VCaP (cell line): ENCODE measurements at regions not wholly inside any gene's neighbourhood (a gene's known extent, or its start where the extent isn't known, plus 50 kb on each side); places are given as distances from the start of the nearest gene placed in this dataset.

ENCODE experiments used
- H3K27ac ChIP-seq: fragments of 450-650 bp; 2 replicates; pipeline ENCODE4 v1.5.1; 2017
- TF ChIP-seq, protein P1 (sequence below): fragments of 450-650 bp; conservative IDR thresholded peaks from 2 replicates; pipeline ENCODE4 v1.5.1; 2017; ENCODE audit warnings: mild to moderate bottlenecking, moderate library complexity

DNA sequence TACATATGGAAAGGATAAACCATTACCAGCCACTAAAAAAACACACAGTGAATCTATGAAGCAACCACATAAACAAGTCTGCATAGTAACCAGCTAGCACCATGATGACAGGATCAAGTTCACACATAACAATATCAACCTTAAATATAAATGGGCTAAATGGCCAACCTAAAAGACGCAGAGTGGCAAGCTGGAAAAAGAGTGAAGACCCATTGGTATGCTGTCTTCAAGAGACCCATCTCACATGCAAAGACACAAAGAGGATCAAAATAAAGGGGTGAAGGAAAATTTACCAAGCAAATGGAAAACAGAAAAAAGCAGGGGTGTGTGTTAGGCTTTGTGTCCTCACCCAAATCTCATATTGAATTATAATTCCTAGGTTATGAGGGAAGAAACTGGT is 909.2 kb downstream of the EPHA7 start:
- H3K27ac ChIP-seq = no peak overlapping the region
- TF ChIP-seq, protein P1, sequence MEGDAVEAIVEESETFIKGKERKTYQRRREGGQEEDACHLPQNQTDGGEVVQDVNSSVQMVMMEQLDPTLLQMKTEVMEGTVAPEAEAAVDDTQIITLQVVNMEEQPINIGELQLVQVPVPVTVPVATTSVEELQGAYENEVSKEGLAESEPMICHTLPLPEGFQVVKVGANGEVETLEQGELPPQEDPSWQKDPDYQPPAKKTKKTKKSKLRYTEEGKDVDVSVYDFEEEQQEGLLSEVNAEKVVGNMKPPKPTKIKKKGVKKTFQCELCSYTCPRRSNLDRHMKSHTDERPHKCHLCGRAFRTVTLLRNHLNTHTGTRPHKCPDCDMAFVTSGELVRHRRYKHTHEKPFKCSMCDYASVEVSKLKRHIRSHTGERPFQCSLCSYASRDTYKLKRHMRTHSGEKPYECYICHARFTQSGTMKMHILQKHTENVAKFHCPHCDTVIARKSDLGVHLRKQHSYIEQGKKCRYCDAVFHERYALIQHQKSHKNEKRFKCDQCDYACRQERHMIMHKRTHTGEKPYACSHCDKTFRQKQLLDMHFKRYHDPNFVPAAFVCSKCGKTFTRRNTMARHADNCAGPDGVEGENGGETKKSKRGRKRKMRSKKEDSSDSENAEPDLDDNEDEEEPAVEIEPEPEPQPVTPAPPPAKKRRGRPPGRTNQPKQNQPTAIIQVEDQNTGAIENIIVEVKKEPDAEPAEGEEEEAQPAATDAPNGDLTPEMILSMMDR = no peak

DNA sequence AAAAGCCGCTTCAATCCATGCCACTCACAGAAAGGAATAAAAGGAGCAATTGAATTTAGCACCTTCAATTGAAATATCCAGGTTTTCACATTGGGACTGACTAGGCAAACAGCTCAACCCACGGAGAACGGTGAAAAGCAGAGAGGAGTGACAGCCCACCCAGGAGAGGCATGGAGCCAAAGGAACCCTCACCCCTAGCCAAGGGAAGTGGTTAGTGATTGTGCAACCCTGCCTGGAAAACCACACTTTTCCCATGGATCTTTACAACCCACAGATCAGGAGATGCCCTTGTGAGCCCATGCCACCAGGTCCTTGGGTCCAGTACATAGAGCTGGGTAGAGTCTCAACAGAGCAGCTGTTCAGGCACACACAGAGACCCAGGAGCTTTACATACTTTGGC is 911.8 kb downstream of the EPHA7 start:
- no peak overlapping the region for H3K27ac ChIP-seq
- TF ChIP-seq, protein P1 = no peak

DNA sequence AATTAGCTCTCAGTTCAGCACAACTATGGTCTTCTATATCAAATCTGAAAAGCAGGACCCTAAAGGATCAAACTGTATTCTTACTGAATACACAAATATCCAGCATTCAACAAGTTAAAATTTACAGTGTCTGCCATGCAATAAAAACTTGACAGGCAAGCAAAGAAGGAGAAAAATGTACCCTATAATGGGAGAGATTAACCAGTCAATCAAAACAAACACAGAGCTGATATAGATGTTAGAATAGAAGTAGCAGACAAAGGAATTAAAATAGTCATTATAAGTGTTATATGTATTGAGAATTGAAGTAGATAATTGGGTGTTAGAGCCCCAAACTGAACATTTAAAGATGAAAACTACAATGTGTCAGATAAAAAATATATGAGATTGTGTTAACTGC is 914.9 kb downstream of the EPHA7 start:
- TF ChIP-seq, protein P1 = no peak
- no peak overlapping the region for H3K27ac ChIP-seq

DNA sequence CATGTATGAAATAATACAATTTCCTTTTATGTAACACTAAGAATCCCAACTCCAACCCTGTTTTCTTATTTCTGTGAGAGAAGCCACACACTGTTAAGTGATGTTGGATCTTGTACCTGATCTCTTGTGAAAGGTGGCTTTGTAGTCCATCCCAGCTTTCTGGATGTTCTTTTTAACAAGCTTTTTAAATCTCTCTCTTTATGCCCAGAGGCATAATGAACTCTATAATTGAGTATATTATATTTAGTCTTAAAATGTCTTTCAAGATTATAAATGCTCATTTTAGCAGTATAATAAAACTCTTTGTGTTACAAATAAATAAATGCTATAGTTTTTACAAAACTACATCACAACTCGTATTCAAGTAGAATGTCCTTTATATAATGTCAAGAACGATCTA is 922.1 kb downstream of the EPHA7 start:
- TF ChIP-seq, protein P1 = no peak
- no peak overlapping the region for H3K27ac ChIP-seq

DNA sequence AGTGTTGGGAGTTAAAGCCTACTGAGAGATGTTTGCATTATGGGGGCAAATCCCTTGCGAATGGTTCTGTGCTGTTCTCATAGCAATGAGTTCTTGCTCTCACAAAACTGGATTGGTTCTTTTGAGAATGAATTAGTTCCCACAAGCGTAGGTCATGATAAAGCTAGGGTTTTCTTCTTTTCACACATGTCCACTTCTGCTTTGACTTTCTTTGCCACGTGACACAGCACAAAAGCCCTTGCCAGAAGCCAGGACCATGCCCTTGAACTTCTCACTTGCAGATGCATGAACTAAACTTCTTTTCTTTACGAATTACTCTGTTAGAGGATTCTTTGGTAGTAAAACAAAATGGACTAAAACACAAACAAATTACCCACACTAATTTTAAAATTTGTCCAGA is 922.8 kb downstream of the EPHA7 start:
- TF ChIP-seq, protein P1 = no peak
- no peak overlapping the region for H3K27ac ChIP-seq

DNA sequence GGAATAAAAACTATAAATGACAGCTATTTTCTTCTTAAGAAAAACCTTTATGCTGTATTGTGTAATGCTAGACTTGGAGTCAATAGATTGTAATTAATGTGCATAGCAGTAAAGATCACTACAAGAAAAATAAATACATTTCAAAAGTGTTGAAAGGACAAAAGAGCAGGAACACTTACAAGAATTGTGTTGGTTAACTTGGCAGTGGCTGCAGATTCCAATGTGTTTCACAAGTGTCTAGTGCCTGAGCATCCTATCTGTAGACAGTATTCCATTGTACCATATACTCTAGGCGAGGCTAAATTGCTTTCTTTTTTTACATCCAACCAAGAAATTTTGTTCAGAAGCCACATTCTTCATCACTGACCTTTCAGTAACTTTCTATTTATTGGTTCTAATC is 924.1 kb downstream of the EPHA7 start:
- TF ChIP-seq, protein P1 = no peak
- no peak overlapping the region for H3K27ac ChIP-seq

DNA sequence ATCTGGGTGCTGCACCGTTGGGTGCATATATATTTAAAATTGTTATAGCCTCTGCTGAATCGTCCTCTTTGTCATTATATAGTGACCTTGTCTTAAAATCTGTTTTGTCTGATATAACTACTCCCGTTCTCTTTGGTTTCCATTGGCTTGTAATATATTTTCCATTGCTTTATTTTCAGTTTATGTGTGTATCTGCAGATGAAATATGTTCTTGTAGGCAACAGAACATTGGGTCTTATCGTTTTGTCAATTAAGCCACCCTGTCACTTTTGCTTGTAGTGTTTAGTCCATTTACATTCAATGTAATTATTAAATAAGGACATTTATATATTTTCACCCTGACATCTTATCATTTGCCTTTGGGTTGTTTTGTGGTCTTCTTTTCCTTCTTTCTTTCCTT is 933.9 kb downstream of the EPHA7 start:
- TF ChIP-seq, protein P1 = no peak
- H3K27ac ChIP-seq = no peak overlapping the region

DNA sequence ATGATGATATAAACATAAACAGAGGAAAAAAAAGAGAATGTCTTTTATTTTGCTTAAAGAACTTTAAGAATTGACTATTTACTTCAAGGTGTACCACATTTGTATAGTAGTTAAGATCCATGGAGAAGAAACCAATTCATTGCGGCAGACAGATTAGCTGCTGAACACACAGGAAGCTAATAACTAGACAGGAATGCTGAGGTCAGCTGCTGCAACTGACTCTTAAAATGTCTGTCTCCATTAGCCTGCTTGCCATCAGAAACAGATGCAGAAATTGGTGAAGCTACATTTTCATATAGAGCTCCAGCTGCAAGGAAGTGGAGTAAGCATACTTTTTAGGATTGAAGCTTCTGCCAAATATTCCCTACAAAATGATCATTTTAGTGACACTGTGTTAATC is 939.5 kb downstream of the EPHA7 start:
- TF ChIP-seq, protein P1 = no peak
- no peak overlapping the region for H3K27ac ChIP-seq
